CD1c-positive myeloid dendritic cell (primary cell): ENCODE measurements at regions not wholly inside any gene's neighbourhood (a gene's known extent, or its start where the extent isn't known, plus 50 kb on each side); places are given as distances from the start of the nearest gene placed in this dataset.
"Not testable (repeated sequence)": the region's sequence is repeated elsewhere in the genome, so short reads cannot be mapped to it uniquely, and the experiment has no call there.

ENCODE experiments used
- DNase-seq: peaks from one replicate; pipeline ENCODE4 v3.0.0-alpha.2; 2016; ENCODE audit errors: extremely low spot score

DNA sequence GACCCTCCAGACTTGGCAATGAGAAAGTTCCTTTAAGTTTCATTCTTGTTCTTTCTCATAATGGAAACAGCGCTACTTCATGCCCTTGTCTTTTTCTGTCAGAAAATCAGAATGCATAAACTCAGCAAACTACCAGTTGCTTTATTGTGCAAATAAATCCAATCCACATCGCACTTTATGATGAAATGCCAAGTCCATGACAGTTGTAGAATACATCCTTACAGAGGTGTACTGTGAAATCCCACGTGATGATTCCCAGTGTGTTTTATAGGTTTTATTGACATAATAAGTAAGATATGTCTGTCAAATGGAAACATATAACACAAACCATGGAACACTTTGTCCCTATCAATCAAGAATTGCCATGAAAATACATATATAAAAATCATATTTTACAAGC is 295.0 kb downstream of the PCDH7 start:
- DNase-seq = no peak

DNA sequence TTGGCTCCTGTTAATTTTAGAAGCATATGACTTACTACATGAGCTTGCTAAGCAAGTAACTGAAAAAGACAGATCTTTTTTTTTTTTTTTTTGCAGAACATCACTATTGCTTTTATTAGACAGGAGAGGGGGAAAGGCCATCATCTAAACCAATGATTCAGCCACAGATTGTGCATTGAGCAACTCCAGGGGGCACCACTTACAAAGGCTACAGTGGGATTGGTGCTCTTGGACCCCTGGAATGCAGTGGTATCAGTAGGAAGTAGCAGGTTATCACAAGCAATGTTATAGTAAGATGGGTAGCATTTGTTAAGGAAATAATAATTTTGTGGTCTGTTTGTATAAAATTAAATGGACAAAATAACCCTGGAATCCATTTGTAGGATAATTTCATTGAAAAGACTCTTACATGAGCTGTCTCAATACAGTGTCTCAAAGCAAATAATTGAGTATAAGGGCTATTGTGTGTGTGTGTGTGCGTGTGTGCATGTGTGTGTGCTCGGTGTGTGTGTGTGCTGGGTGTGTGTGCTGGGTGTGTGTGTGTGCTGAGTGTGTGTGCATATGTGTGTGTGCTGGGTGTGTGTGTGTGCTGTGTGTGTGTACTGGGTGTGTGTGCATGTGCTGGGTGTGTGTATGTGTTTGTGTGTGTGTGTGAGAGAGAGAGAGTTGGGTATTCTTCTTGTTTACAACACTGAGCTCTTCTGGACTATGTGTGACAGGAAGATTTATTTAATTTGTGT is 296.3 kb downstream of the PCDH7 start:
- no peak for DNase-seq

DNA sequence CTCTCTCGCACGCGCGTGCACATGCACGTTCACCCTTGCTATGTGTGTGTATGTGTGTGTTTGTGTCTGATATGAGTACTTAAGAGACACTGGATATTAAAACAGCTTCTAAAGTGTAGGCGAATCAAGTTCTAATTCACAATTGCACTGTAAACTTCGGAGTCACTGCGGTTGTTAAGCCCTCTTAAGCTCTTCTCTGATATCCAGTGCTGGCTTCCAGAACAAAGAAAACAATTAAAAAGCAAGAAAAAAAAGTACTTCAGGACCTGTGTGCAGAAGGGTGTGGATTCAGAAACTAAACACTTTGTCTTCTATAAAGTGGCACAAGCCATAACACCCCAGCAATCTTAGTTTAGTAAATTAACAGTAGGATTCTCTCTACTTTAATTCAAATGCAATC is 300.2 kb downstream of the PCDH7 start:
- DNase-seq = no peak

DNA sequence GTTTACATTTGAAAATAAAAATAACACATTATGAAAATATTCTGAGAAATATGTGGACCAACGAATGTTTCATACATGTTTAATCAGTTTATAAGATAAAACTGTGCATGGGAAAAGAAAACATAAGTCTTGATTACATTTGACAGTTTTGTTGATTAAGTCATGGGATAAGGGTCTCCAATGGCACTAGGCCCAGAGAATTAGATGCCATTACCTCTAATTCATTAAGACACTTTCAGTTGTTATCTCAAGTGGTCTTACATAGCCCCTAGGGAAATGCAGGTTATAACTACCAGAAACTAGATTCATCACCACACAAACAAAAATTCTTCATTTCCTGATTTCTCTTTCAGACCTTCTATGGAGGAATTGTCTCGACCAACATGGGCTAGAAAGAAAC is 300.8 kb downstream of the PCDH7 start:
- DNase-seq = no peak

DNA sequence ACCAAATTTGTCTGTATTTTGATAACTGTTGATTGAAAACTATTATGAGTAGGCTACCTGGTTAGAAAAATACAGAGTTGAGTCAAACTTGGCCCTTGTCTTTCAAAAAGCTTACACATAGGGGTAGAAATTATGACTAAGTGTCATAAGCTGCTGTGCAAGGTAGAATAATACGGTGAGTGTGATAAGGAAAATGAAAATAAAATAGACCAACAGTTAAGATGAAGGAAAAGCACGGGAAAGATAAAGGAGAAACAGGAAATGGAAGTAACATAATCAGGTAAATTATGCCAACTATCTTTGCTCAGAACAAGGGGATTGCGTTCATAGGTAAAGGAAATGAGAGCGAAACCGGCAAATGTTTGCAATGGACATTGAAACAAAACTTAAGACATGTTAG is 302.5 kb downstream of the PCDH7 start:
- DNase-seq = no peak

DNA sequence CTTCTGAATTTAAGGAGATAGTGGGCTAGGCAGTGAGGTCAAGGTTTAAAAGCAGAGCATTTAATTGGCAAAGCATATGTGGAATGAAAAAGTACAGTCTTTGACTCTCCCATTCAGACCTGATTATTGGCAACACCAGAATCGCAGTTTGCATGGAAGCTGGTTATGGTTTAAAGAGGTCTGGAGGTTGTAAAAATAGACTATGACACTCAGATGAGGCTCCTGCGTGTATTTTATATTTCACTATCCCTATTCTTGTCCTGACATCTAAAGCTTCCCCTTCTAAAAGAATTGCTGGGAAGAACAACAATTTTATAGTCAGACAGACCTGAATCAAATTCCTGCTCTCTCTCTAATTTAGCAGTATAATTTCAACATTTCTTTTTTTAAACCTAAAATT is 302.9 kb downstream of the PCDH7 start:
- DNase-seq = no peak

DNA sequence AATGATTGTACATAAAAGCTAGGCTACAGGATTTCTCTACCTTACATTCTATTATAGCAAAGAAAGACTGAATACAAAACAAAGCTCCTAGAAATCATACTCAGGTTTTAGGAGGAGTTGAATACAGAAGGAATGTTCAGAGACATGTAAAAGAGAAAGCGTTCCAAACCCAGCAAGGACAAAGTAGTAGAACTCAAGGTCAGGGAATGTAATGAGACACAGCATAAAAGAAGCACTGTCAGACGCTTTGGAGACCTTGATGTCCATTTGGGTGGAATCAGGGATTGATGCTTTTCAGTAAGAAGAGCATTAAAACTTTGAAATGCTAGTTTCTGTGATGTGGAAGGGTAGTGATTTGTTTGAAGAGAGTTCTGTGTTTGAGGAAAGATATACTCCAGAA is 303.6 kb downstream of the PCDH7 start:
- DNase-seq = no peak

DNA sequence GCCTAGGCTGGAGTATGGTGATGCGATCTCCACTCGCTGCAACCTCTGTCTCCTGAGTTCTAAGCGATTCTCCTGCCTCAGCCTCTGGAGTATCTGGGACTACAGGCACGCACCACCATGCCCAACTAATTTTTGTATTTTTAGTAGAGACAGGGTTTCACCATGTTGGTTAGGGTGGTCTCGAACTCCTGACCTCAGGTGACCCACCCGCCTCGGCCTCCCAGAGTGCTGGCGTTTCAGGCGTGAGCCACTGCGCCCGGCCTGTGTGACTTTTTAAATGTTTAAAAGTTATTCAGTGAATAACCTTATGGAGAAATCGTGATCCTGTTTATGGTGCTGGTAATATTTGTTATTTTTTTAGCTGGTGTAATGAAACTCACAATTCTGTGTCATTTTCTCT is 304.6 kb downstream of the PCDH7 start:
- not testable (repeated sequence) for DNase-seq

DNA sequence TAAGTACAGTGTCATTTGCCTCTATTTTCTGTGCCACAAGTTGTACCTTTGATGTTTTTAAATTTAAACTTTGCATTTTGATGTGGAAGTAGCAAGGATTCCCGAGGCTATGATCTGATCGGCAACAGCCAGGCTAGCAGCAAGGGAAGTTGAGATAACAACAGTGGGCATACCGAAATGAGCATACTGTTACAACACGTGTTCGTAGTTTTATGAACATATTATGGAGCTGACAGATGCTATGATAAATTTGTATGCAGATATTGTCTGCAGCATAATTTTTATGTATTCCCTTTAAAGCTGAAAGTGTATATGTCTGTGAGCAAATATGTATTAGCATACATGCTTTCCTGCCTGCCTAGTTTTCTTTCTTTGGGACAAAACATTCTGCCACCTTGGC is 306.1 kb downstream of the PCDH7 start:
- no peak for DNase-seq

DNA sequence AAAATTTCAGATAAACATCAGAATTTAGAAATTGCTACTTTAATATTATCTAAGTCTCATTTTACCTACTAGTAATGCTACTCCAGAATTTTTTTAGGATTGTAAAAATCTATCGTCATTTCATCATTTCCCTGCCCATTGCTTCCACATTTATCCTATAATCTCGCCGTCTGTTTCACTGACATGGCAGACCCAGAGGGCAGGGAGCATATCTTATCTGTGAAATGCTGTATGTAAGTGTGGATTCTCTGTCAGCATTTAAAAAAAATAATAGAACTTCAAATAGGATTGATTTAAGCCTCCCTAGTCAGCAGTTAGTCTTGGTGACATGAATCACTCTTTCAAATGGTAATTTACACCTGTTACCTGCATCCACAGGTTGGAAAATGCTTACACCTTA is 314.4 kb downstream of the PCDH7 start:
- no peak for DNase-seq

DNA sequence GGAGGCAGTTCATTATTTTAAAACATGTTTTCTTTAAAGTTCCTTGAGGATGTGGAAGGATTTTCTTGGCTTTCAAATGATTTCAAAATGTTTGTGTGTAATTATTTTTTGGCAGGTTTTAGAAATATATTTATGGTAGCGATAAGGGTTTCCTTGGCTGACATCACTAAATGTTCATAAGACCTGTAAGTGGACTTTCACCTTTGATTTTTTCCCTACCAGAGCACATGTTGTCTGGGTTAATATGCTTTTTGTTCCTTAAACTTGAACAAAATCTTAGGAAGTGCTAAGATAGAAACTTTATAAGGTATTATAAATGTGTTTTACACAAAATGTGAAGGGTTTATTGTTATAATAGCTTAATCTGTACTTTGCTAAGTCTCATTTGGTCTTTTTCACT is 315.6 kb downstream of the PCDH7 start:
- DNase-seq = no peak

DNA sequence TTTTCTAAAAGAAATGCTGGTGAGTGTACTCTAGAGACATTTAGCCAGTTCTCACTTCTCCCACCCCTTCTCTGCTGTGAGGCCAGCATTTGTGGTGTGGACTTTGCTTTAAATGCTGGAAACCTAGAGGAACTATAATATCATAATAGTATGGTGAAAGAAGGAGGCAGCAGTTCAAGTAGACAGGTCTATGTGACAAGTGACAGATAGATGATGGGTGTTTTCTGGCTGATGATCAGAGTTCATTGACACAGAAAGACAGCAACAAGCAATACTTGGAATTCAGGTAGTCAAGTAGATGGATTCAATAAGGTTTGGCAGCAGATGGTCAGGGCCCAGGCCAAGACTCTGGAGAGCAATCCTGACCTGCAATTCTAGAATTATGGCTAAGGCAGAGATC is 317.5 kb downstream of the PCDH7 start:
- no peak for DNase-seq

DNA sequence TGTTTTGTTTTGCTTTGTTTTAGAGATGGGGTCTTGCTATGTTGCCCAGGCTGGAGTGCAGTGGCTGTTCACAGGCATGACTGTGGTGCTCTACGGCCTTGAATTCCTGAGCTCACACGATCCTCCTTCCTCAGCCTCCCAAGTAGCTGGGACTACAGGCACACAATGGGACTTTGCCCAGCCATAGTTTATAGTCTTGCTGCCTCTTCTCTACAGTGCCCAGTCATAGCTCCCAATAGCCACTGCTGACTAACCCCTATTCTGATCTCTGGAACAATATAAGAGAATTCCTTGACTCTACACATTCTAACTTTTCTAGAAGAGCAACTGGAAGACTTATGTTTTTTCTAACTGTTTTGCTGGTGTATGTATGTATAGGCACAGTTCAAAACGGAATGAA is 319.2 kb downstream of the PCDH7 start:
- no peak for DNase-seq

DNA sequence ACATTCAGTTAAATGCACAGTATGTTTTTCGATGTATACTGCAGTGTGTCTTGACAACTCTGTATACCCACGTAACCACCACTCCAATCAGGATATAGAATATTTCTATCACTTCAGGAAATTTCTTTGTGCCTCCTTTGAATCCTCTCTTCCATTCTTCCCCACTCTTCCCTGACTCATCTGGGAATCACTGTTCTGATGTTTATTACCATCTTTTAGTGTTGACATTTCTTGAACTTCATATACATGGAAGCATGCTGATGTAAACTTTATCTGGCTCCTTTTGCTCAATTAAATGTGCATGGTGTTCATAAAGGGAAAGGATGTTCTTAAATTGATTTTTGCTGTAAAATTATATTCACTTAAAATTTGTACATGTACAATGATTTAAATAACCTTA is 319.9 kb downstream of the PCDH7 start:
- no peak for DNase-seq

DNA sequence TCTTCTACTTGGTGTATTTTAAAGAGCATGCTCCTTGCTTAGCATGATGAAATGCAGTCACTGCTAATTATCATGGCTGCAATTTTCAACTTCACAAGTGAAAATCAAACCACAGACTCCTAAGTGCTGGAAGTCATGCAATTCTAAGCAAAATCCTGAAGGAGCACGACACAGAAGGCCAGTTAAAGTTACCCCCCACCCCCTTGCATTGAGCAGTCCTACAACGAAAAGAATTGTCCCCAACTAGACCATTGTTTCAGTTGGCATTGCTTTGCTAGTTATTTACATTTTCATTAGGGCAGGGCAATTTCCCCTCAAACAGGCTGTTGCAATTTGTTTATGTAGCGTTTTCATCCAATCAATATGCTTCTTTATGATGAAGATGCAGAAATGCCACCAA is 321.2 kb downstream of the PCDH7 start:
- DNase-seq = no peak

DNA sequence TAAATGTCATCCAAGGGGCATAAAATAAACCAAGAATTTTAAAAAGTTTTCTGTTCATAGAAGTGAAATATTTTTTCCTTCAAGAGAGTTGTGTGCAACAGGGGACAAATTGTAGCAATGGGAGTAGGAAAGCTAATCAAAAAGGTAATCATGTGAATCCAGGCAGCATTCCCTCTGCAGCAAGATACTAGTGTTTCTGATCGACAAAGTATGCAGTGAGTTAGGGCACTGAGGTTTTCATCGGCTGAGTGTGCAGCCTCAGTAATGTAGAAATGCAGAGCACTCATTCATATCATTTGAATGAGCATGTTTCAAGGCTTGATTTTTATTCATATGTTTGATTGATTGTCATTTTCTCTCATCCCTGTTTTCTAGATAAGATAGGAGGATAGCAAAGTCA is 321.7 kb downstream of the PCDH7 start:
- no peak for DNase-seq

DNA sequence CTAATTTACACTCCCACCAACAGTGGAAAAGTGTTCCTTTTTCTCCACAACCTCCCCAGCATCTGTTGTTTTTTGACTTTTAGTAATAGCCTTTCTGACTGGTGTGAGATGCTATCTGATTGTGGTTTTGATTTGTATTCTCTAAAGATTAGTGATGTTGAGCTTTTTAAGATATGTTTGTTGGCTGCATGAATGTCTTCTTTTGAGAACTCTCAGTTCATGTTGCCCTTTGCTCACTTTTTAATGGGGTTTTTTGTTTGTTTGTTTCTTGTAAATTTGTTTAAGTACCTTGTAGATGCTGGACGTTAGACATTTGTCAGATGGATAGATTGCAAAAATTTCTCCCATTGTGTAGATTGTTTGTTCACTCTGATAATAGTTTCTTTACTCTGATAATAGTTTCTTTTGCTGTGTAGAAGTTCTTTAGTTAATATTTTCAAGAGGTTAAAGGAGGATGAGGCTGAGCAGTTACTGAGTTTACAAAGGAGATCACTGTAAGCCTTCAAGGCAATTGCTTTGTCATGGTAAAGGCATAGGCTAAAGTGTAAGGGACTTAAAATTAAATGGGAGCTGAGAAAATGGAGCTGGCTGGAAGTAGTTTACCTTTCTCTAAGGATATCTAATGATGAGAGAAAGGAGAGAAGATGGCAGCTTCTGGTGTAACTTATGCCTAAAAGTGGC is 323.4 kb downstream of the PCDH7 start:
- DNase-seq = no peak

DNA sequence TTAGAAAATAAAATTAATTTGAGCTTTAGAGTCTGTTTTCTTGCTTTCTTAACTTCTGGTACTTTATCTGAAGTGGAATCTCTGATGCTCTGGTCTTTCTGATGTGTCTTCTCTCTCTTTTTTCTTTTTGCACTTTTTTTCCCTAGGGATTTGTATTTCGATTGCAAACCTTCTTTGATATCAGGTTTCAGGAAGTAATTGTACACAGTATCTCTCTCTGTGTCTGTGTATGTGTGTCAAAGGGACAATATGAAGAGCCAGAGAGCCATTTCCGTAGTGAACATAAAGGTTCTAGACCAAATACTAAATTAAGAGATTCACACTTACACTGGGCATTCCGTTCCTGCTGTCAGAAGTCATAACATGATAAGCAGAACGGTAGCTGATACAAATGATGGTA is 325.0 kb downstream of the PCDH7 start:
- DNase-seq = no peak

DNA sequence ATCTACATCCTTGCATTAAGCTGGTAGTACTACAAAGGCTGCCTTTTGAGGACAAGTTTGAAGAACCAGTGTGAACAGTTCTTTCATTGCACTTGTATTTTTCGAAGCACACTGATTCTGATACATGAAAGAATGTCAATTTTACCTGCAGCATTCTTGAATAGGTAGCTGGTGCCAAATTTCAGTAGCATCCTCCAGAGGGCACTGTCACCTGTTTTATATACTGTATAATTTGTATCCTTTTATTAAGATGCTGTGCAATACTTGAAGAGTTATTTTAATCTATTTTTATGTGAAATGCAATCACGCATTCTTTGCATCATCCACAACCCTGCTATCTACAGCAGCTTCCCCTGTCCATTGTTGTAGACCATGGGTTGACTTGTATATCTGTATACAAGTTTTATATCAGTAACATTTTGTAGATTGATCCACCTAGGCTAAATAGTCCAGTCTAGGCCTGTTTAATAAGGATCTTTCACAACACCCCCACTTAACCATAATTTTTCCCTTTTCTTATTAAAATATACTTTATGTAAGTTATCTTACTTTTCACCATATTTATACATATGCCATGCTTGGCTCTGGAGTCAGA is 325.7 kb downstream of the PCDH7 start:
- DNase-seq = no peak

DNA sequence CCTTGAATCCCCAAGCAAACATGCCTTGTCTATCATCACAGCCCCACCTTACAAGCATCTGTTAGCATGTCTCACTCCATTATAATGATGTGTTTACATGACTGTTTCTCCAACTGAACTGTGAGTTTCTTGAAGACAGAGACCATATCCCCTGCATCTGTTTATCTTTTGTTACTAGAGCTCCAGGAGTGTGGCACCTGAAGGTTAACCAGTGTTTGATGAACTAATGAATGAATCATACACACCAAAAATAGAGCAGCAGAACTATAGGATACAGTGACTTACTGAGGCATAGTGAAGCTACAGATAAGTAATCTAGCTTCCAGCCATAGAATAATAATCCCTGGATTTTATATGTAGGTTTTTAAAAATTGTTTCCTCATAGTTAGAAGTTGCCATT is 331.0 kb downstream of the PCDH7 start:
- no peak for DNase-seq

DNA sequence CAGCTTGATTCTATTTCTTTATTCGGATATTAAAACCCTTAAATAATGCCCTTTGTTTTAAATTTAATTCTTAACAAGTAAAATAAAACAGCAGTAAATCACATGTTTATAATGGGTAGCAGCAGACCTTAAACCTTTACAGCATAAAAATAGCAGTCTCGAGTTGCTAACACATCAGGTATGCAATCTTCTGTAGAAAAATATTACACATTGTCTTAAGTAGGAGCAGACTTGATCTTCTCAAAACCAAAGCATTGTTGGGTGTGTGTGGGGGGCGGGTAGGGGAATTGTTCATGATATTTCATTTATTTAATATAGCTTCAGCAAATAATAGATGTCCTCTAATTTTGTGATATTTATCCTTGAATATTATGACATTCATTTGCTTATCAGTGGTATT is 331.4 kb downstream of the PCDH7 start:
- no peak for DNase-seq

DNA sequence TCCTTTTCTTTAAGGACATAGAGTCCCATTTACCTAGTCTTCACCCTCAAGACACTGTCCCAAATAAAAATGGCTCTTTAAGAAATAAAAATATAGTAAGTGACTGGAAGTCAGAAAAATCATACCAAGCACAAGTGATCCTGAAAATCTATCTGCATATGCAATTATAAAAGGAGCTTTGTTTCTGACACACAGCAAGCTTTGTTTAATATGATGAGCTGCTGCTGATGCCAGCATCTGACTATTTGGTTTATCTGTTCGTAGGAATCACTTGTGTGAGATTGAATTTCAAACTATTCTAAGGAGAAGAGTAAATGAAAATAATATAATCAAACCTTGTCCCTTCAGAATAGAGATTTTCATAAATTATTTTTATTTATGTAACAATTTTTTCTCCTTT is 332.4 kb downstream of the PCDH7 start:
- no peak for DNase-seq

DNA sequence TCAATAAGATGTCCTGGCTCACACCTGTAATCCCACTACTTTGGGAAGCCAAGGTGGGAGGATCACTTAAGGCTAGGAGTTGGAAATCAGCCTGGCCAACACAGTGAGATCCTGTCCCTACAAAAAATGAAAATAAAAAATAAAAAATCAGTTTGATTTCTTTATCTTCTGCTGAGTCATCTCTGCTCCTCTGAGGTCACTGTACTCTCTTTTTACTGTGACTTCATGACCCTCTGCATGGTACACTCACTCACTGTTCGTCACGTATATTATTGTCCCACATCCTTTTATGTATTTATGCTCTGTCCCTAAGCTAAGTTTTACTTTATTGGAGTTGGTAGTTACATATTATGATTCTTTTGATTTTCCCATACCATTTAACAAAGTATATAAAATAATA is 333.3 kb downstream of the PCDH7 start:
- no peak for DNase-seq
